GM23338 (cell line): ENCODE measurements at regions not wholly inside any gene's neighbourhood (a gene's known extent, or its start where the extent isn't known, plus 50 kb on each side); places are given as distances from the start of the nearest gene placed in this dataset.

Experiments used
- CTCF ChIP-seq, 2 experiments: fragments of 200-600 bp in 1 of 2; sonication (generic) in 1 of 2; conservative IDR thresholded peaks; 2 replicates each; pipeline versions ENCODE4 v1.5.1 to v1.6.1; 2016 to 2017; ENCODE audit warnings: antibody characterized with exemption in 2 of 2, low read depth in 2 of 2, mild to moderate bottlenecking in 2 of 2, moderate library complexity in 1 of 2
- ETS1 ChIP-seq: IDR thresholded peaks from 2 replicates; pipeline ENCODE4 v1.6.1; 2016; ENCODE audit warnings: antibody characterized with exemption
- EZH2 ChIP-seq: fragments of 200-600 bp; sonication (generic); IDR thresholded peaks from one replicate; pipeline ENCODE4 v1.8.0; 2017; ENCODE audit warnings: antibody characterized with exemption, mild to moderate bottlenecking, low read depth; ENCODE audit not compliant: unreplicated experiment
- JUNB ChIP-seq: IDR thresholded peaks from one replicate; pipeline ENCODE4 v1.6.1; 2016; ENCODE audit warnings: antibody characterized with exemption; ENCODE audit not compliant: unreplicated experiment
- POLR2AphosphoS5 ChIP-seq: IDR thresholded peaks from 2 replicates; pipeline ENCODE4 v1.6.1; 2016; ENCODE audit warnings: antibody characterized with exemption, low read depth
- REST ChIP-seq: IDR thresholded peaks from one replicate; pipeline ENCODE4 v1.6.1; 2018; ENCODE audit warnings: antibody characterized with exemption; ENCODE audit not compliant: unreplicated experiment
- STAT1 ChIP-seq: IDR thresholded peaks from one replicate; pipeline ENCODE4 v1.6.1; 2016; ENCODE audit warnings: antibody characterized with exemption; ENCODE audit not compliant: unreplicated experiment

- TF ChIP-seq CTCF (conservative IDR thresholded peaks at IDR 0.05; ENCODE audit: low read depth in 2 of 2) (no peak), EZH2 (no peak), POLR2AphosphoS5 (no peak), REST (no peak), ETS1 (no peak), STAT1 (no peak), JUNB (no peak)
These were observed 1139.7 kb downstream of the PCDH18 start for GRCh38 chr4:136392576-136392975.
